DOHH2 (cell line): ENCODE measurements at regions not wholly inside any gene's neighbourhood (a gene's known extent, or its start where the extent isn't known, plus 50 kb on each side); places are given as distances from the start of the nearest gene placed in this dataset.

Experiments
- CTCF ChIP-seq: fragments of 200-600 bp; sonication (generic); IDR thresholded peaks from one replicate; pipeline ENCODE4 v1.5.1; 2014; ENCODE audit warnings: antibody characterized with exemption, mild to moderate bottlenecking, low read depth, low read length; ENCODE audit not compliant: poor library complexity, severe bottlenecking
- EZH2phosphoT487 ChIP-seq: fragments of 200-600 bp; sonication (generic); IDR thresholded peaks from 2 replicates; pipeline ENCODE4 v1.6.1; 2017; ENCODE audit warnings: borderline replicate concordance, mild to moderate bottlenecking, antibody characterized with exemption, low read length, moderate library complexity, mixed read lengths

DNA sequence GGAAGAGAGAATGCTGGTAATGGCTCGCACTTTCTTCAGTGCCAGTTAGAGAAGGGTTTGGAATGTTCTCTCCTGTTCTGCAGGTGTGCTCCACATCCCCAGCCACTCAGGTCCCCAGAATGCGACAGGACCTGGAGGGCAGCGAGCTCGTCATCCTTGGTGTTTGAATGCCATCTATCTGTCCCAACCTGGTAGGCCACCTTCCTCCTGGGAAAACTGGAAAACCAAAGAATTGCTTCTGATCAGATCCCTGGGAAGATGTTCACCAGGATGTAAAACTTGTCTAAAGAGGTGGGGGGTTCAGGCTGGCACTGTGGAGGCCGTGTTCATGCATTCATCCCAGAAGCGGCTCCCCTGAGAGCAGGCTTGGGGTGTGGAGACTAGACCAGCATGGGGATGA, 379.5 kb downstream of the GLRX3 start:
- no peak for TF ChIP-seq CTCF
- no peak for TF ChIP-seq EZH2phosphoT487
